Upper lobe of left lung (tissue), 6 donors: ENCODE measurements at regions not wholly inside any gene's neighbourhood (a gene's known extent, or its start where the extent isn't known, plus 50 kb on each side); places are given as distances from the start of the nearest gene placed in this dataset.
"Not testable (repeated sequence)": the region's sequence is repeated elsewhere in the genome, so short reads cannot be mapped to it uniquely, and the experiment has no call there.

Experiments
- ATAC-seq, 2 donors: fragments of 200-7000 bp; cut with Tn5 transposase; one replicate each; pipeline ENCODE4 v1.9.1; 2022; ENCODE audit warnings: mild to moderate bottlenecking in 2 of 2, moderate library complexity in 2 of 2; ENCODE audit not compliant: low FRiP score in 2 of 2
- DNase-seq, 2 donors: peaks; one replicate each; pipeline ENCODE4 v3.0.0-alpha.2; 2019 to 2020
- H3K27ac ChIP-seq, 4 donors: fragments of 200-600 bp; sonication (generic); one replicate each; pipeline ENCODE4 v1.5.1; 2016 to 2019
- H3K27me3 ChIP-seq, 4 donors: fragments of 200-600 bp; sonication (generic); one replicate each; pipeline ENCODE4 v1.5.1; 2017 to 2019
- H3K36me3 ChIP-seq, 4 donors: fragments of 200-600 bp; sonication (generic); one replicate each; pipeline ENCODE4 v1.5.1; 2016 to 2019
- H3K4me1 ChIP-seq, 4 donors: fragments of 200-600 bp; sonication (generic); one replicate each; pipeline ENCODE4 v1.5.1; 2018 to 2019
- H3K4me3 ChIP-seq, 4 donors: fragments of 200-600 bp; sonication (generic); one replicate each; pipeline ENCODE4 v1.5.1; 2017 to 2019; ENCODE audit warnings: mild to moderate bottlenecking in 2 of 4, moderate library complexity in 1 of 4
- H3K9me3 ChIP-seq, 4 donors: fragments of 200-600 bp; sonication (generic); one replicate each; pipeline ENCODE4 v1.5.1; 2018 to 2019
- CTCF ChIP-seq, 6 experiments: fragments of 450-650 bp in 4 of 6; fragments of 200-600 bp in 2 of 6; sonication (generic) in 2 of 6; IDR thresholded peaks; one replicate each; pipeline ENCODE4 v1.5.1; 2016 to 2019; ENCODE audit warnings: antibody characterized with exemption in 6 of 6
- EP300 ChIP-seq, 4 donors: sonication (generic); formaldehyde crosslinking; IDR thresholded peaks; one replicate each; pipeline ENCODE4 v1.5.1; 2017; ENCODE audit warnings: antibody characterized with exemption in 4 of 4, control low read depth in 2 of 4
- POLR2A ChIP-seq, 4 donors: fragments of 450-650 bp; IDR thresholded peaks; one replicate each; pipeline ENCODE4 v1.5.1; 2016 to 2017; ENCODE audit warnings: antibody characterized with exemption in 4 of 4, mild to moderate bottlenecking in 2 of 4
- POLR2AphosphoS5 ChIP-seq, 2 donors: sonication (generic); formaldehyde crosslinking; IDR thresholded peaks; one replicate each; pipeline ENCODE4 v1.5.1; 2017; ENCODE audit warnings: antibody characterized with exemption in 2 of 2
- WGBS, 2 donors: methylation state at CpG; one replicate each; pipeline ENCODE4 v1.1.5; 2017 to 2018; 5-methylcytosine and 5-hydroxymethylcytosine counted together
- donor health status: DM: no; HTN: no; CAD: no; lungs with moderate emphysema.
- donor health status: DM: no; HTN: yes; CAD: no; lungs with severe emphysema.

GRCh38 chr5:118126159-118126558 is 862.2 kb downstream of the DTWD2 start:
- no peak for TF ChIP-seq EP300 (IDR thresholded peaks at IDR 0.05)
- no peak for TF ChIP-seq POLR2AphosphoS5 (IDR thresholded peaks at IDR 0.05)
- no peak for TF ChIP-seq POLR2A (IDR thresholded peaks at IDR 0.05)
- TF ChIP-seq CTCF (IDR thresholded peaks at IDR 0.05), result no peak
- no peaks in the 10 kb centered on the region for H3K27me3 ChIP-seq
- no peaks in the 10 kb centered on the region for H3K4me1 ChIP-seq
- no peaks in the 10 kb centered on the region for H3K9me3 ChIP-seq
- H3K36me3 ChIP-seq, result no peaks in the 10 kb centered on the region
- no peak overlapping the region for H3K27ac ChIP-seq
- H3K4me3 ChIP-seq, result no peak overlapping the region
- no peak for DNase-seq
- ATAC-seq, result no peak

GRCh38 chr5:118125687-118126086 is 862.7 kb downstream of the DTWD2 start:
- 87 to 88% methylated on average over 4 of the region's 4 CpGs for WGBS, 2 donors
- no peak overlapping the region for H3K4me3 ChIP-seq
- DNase-seq, result no peak
- no peaks in the 10 kb centered on the region for H3K27me3 ChIP-seq
- no peaks in the 10 kb centered on the region for H3K9me3 ChIP-seq
- H3K4me1 ChIP-seq, result no peaks in the 10 kb centered on the region
- H3K36me3 ChIP-seq, result no peaks in the 10 kb centered on the region
- no peak overlapping the region for H3K27ac ChIP-seq
- TF ChIP-seq EP300 (IDR thresholded peaks at IDR 0.05) (no peak), POLR2A (IDR thresholded peaks at IDR 0.05) (no peak), CTCF (IDR thresholded peaks at IDR 0.05) (no peak), POLR2AphosphoS5 (IDR thresholded peaks at IDR 0.05) (no peak)
- no peak for ATAC-seq

DNA sequence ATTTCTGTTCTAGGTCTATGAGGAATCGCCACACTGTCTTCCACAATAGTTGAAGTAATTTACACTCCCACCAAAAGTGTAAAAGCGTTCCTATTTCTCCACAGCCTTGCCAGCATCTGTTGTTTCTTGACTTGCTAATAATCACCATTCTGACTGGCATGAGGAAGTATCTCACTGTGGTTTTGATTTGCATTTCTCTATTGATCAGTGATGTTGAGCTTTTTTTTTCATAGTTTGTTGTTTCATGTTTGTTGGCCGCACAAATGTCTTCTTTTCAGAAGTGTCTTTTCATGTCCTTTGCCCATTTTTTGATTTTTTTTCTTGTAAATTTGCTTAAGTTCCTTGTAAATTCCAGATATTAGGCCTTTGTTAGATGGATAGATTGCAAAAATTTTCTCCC is 867.1 kb downstream of the DTWD2 start:
- no peaks in the 10 kb centered on the region for H3K9me3 ChIP-seq
- TF ChIP-seq CTCF (IDR thresholded peaks at IDR 0.05) (no peak), EP300 (IDR thresholded peaks at IDR 0.05) (no peak), POLR2A (IDR thresholded peaks at IDR 0.05) (no peak), POLR2AphosphoS5 (IDR thresholded peaks at IDR 0.05) (no peak)
- H3K27ac ChIP-seq, result no peak overlapping the region
- 88 to 91% methylated on average over 3 of the region's 3 CpGs for WGBS, 2 donors
- ATAC-seq (no peak), DNase-seq (no peak)
- no peaks in the 10 kb centered on the region for H3K36me3 ChIP-seq
- no peak overlapping the region for H3K4me3 ChIP-seq
- H3K27me3 ChIP-seq, result no peaks in the 10 kb centered on the region
- H3K4me1 ChIP-seq, result no peaks in the 10 kb centered on the region

GRCh38 chr5:118115791-118116190 is 872.6 kb downstream of the DTWD2 start:
- Histone ChIP-seq H3K36me3 (no peaks in the 10 kb centered on the region), H3K27me3 (no peaks in the 10 kb centered on the region), H3K9me3 (no peaks in the 10 kb centered on the region), H3K27ac (no peak overlapping the region), H3K4me1 (no peaks in the 10 kb centered on the region), H3K4me3 (no peak overlapping the region)
- TF ChIP-seq POLR2AphosphoS5 (IDR thresholded peaks at IDR 0.05), result no peak
- no peak for TF ChIP-seq EP300 (IDR thresholded peaks at IDR 0.05)
- TF ChIP-seq CTCF (IDR thresholded peaks at IDR 0.05), result no peak
- TF ChIP-seq POLR2A (IDR thresholded peaks at IDR 0.05), result no peak
- 89 to 92% methylated on average over 4 of the region's 4 CpGs for WGBS, 2 donors
- DNase-seq (no peak), ATAC-seq (no peak)

DNA sequence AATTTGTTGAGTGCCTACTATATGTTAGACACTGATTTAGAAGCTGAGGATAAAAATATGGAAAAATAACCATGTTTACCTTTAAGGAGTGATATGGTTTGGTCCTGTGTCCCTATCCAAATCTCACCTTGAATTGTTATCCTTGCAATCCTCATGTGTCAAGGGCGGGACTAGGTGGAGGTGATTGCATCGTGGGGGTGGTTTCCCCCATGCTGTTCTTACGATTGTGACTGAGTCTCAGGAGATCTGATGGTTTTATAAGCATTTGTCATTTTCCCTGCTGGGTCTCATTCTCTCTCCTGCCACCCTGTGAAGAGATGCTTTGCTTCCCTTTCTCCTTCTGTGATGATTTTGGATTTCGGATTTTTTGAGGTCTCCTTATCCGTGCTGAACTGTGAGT is 876.4 kb downstream of the DTWD2 start:
- Histone ChIP-seq H3K4me1 (no peaks in the 10 kb centered on the region), H3K4me3 (no peak overlapping the region), H3K27ac (no peak overlapping the region), H3K9me3 (no peaks in the 10 kb centered on the region), H3K36me3 (no peaks in the 10 kb centered on the region), H3K27me3 (no peaks in the 10 kb centered on the region)
- WGBS, 2 donors, result 75 to 79% methylated on average over 5 of the region's 5 CpGs
- TF ChIP-seq EP300 (IDR thresholded peaks at IDR 0.05), result no peak
- no peak for DNase-seq
- no peak for ATAC-seq

GRCh38 chr5:118107246-118107645 is 881.1 kb downstream of the DTWD2 start:
- not testable (repeated sequence) for H3K4me3 ChIP-seq, H3K27ac ChIP-seq, H3K36me3 ChIP-seq, H3K9me3 ChIP-seq, ATAC-seq, H3K27me3 ChIP-seq, H3K4me1 ChIP-seq, DNase-seq
- 76 to 84% methylated on average over 3 of the region's 3 CpGs for whole genome bisulfite sequencing, 2 donors
